Hematopoietic multipotent progenitor cell treated with erythropoietin and hydrocortisone succinate and interleukin-3 and kit ligand, for 6 days (in vitro differentiated cells): ENCODE measurements at regions not wholly inside any gene's neighbourhood (a gene's known extent, or its start where the extent isn't known, plus 50 kb on each side); places are given as distances from the start of the nearest gene placed in this dataset.
"Not testable (repeated sequence)": the region's sequence is repeated elsewhere in the genome, so short reads cannot be mapped to it uniquely, and the experiment has no call there.

Experiments used
- DNase-seq: peaks from one replicate; pipeline ENCODE4 v3.0.0-alpha.2; 2015

DNA sequence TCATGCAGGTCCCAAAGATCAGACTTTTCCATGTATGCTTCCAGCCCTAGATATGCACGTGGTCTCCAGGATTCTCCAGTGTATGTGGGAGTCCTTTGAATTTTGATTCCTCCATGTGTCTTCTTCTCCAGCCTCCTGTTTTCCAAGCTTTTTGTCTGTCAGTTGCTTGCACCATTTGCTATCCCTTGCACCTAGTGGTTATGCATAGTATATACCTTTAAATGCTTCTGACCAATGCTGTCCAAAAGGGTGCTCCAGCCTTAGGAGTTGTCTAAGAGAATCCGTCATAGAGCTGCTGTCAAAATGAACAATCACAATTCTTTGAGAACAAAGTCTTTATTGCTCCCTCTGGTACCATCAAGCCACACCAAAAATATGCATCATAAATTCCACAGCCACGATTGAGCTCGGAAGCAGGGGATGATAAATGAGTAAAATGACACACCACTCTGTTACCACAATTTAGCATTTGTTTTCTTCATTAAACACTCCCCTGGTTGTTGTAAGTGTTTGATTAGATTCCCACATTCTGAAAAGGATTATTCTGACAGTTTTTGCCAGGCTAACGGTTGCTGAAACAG lies 706.2 kb upstream of the GJE1 start:
- DNase-seq, result no peak

DNA sequence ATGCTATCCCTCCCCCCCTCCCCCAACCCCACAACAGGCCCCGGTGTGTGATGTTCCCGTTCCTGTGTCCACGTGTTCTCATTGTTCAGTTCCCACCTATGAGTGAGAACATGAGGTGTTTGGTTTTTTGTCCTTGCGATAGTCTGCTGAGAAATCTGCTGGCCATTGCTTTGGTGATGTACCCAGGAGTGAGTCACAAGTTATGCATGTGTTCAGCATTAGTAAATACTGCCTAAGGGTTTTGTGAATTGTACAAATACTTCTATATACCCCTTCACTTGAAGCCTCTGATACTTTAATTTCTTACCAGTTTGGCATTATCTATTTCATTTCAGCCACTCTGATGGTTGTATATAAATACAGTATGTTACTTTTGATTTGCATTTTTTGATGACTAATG lies 711.3 kb upstream of the GJE1 start:
- no peak for DNase-seq

DNA sequence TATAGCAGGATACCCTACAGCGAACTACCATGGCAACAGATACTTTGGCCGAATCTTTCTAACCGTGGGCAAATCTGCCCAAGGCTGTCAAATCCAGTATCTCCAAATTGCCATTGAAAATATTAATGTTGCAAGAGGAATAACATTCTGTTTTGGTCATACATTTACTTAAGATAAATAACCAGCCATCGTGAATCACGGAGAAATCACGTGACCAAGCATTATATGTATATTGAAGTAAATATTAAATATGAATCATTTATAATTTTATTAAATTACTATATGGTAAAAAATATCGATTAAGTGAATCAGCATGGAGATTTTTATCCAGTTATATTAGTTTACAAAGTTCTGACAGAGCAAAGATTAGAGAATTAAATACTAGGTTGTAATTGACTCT lies 714.6 kb upstream of the GJE1 start:
- DNase-seq, result no peak

DNA sequence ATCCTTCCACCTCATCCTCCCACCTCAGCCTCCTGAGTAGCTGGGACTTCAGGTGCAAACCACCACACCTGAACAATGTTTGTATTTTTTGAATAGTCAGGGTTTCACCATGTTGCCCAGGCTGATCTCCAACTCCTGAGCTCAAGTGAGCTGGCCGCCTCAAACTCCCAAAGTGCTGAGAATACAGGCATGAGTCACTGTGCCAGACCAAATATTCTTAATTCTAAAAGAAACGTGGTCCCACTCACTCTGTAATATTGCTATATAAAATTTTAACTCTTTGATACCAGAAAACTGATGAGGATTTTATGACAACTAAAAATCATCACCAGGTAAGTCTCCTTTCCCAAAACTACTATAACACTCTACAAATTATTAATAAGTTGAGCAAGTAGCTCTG lies 716.8 kb upstream of the GJE1 start:
- no peak for DNase-seq

DNA sequence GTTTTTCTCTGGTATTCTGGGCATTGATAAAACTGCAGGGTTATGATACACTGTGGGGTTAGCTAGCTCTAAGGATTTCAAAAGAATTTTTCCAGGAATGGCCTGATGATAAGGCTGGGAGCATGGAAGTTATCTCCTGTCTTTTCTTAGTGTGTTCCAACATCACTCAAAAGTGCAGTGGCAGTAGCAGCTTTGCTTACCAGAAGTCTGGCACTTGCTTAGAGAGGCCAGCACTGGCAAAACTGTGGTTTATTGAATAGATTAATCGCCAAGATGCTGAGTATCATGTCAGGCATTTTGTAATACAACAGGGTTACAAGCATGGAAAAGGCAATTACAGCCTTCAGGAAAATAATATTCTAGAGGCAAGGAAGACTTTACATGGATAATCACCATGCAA lies 719.5 kb upstream of the GJE1 start:
- DNase-seq, result no peak

DNA sequence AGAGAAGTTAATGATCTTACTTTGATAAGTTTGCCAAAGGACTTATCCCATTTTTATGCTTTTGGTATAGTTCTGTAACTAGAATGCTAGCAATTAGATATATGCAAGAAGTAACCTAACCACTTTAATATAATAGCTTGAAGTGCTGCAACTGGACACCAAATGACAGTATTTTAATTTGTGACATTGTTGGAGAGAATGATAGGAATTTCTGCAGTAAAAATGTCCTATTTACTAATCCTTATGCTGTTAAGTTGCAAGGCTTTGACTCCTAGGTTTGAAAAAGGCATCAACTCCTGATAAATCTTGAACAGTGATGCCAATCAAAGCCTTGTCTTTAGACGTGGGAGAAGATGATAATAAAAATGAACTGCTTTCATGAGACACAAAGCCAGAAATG lies 726.0 kb upstream of the GJE1 start:
- DNase-seq, result no peak

DNA sequence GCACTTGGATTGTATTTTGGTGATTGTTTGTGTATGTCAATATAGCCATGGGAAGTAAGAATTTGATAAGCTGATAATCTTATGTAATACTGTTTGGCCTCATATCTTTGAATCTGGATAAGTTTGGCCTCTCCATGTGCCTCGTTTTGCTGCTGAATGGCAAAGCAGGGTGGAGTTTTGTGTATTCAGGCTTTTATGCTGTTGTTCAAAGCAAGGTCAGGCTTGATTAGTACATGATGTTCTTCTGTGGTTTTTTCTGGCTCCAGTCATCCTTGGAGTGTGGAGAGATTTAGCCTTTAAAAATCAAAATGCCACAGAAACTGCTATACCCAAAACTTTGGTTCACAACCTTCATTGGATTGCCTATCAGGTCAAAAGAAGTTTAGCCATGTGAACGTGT lies 728.9 kb upstream of the GJE1 start:
- no peak for DNase-seq

DNA sequence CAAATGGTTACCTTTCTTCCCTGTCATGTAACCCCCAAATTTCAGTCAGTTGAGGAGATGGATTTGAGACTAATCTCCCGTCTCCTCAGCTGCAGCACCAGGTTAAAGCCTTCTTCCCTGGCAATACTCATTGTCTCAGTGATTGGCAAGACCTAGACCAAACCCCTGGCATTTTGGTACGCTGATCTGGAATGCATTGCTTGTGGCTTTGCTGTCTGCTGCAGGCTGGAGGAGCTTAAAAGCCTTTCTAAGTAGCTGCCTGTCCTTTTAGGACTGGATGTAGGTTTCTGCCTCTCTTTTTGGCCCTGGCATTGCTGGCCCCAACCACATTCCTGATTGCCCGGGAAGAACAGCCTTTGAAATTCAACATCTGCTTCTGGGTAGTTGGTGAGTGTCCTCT lies 729.6 kb upstream of the GJE1 start:
- no peak for DNase-seq

DNA sequence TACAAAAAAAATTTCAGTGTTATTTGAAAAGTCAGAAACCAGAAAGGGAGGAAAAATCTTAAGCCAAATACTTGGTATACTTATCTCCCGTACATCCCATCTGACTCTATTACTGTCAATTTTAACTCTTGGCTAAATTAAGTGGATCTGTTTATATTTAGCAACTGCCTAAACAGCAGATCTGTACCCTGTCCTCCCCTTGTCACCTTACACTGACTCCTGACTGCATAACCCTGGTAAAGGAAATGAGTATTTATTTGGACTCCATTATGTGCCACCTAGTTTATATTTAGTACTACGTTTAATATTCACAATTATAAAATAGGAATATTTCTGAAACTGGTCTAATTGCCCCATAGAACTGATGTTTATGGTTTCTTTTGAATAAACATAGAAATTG lies 730.2 kb upstream of the GJE1 start:
- no peak for DNase-seq

DNA sequence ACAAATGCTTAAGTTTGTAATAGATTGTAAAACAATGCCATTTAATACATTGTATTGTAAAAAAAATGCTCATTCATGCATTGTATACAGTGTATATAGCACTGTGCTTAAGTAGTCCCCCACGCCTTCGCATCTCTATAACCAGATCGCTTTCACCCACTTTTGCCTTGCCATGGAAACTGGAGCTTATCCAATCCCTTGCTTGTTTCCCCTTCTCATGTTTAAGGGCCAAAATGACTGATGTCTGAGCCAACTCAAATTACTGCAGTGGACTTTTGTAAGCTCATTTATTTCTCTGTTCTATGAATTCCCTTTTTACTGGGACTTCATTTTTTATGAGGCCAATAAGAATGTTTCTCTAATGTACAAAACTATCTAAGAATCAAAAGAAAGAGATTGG lies 730.9 kb upstream of the GJE1 start:
- no peak for DNase-seq

DNA sequence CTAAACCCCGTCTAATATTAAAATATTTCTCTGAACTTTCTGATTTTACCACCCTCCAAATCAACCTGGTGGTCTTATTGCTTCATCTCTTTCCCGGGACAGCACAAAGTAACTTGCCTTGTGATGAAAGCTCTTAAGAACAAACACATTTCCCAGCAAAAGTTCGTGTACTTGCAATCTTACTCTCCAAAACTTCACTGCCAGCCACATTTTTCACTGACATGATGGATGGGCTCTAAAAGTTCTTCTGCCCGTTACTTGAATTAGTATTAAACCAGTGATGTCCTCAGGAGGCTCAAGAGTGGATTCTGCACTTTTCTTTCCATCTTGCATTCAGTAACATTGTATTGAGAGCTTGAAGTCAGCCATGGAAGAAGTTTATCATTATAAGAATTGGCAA lies 731.6 kb upstream of the GJE1 start:
- no peak for DNase-seq

DNA sequence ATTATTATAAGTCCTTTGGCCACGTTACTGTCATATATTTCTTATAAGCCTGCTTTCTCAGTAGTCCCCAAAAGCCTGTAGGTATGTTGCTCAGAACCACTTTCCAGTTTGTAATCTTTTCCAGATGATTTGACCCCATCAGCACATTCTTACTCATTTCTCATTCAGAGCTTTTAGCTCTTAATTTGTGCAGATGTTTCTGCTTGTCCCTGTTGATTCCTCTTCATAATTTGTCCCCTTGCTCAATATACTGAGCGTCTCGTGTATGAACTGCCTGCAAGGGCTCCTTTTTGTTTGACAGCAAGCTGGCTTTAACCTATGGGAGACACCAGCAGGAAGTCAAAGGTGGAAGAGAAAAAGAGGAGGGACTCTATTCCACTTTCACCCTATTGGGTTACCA lies 733.8 kb upstream of the GJE1 start:
- DNase-seq, result no peak

DNA sequence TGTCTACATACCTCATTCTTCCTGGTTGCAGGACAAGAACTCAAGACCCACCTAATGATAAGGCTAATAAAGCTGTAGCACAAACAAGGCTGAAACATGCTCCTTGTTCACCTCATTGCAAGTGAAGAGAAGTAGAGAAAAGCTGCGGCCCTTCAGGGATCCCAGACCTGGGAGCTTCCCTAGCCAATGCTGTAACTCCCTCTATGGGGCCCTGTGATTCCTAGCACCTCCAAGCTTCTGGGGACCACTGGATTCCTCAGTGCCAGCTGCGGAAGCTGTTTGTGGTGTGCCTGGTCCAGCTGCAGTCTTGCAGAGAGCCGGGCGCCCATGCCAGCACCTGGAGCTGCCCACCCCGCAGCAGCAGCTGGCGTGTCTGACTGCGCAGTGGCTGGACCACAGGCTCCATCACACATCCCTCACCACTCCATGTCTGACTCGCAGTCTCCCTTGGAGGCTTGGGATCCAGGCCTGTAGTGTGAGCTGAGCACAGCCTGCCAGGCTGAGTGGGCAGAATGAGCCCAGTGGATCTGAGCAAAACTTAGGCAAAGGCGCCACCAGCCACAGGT lies 737.2 kb upstream of the GJE1 start:
- DNase-seq, result no peak

DNA sequence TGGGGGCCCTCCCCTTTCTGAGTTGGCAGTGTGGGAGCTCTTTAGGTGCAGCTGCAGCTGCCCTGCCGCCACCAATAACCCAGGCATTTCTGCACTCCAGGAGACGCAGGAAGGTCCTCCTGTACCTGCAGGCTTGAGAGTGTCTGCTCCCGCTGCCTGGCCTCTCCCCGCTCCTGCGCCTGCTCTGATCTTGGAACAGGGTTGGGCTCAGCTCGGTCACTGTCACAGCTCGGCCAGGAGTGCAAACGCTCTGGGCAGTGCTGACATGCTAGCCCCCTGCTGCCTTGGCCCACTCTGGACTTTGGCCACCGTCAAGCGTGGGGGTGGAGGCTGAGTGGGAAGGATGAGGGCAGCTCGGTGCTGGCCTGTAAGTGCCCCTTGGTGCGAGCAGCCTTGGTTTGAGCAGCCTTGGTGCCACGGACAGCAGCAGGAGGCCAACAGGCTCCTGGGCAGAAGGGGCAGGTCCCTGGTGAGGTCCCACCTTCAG lies 738.1 kb upstream of the GJE1 start:
- no peak for DNase-seq

DNA sequence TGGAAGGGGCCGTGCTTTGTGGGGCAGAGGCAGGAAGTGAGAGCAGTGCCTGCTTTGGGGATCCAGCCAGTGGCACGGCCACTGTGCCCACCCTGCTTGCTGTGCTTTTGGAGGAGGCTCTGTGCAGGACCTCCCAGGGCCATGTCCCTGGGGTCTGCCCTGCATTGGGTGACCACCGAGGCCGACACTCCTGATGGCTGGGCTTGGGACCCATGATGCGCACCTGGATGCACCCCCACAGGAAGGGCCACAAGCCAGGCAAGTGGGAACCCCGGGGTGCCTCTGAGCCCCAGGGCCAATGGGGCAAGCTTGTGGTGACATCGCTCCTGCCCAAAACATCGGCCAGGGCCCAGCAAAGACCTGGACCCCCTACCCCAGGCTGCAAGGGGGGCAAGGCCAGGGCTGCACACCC lies 738.6 kb upstream of the GJE1 start:
- no peak for DNase-seq

DNA sequence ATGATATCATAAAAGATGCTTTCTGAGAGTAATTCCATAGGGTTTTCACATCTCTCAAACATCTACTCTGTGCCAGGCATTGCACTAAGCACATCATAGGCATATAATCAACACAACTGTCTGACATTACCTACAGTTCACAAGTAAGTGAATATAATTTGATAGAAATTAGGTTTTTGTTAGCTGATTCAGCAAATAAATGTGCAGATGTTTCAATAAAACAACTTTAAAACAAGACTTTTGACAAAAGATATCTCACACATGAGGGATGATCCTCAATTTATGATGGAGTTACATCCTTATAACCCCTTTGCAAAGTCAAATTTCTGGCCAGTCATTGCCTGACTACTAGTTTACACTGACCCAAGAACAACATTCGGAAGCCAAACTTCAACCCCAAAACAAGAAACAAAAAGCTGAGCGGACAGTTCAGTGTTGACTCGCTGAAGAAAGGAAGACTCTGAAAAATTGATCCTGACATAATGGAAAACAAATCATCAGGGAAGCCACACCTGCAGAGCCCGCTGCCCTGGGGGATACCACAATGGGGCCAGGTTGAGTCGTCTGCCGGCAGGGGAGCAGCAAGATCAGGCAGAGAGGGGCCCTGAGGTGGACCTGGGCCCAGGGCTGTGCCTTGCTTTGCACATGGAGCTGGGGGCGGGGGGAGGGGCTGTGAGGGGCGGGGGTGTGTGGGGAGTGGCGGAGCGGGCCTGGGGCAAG lies 739.2 kb upstream of the GJE1 start:
- no peak for DNase-seq

DNA sequence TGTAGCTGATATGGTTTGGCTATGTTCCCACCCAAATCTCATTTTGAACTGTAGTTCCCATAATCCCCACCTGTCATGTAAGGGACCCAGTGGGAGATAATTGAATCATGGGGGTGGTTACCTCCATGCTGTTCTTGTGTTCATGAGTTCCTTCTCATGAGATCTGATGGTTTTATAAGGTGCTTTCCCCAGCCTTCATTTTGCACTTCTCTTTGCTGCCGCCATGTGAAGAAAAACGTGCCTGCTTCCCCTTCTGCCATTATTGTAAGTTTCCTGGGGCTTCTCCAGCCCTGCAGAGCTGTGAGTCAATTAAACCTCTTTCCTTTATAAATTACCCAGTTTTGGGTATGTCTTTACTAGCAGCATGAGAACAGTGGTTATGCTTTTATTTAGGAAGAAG lies 741.6 kb upstream of the GJE1 start:
- not testable (repeated sequence) for DNase-seq

DNA sequence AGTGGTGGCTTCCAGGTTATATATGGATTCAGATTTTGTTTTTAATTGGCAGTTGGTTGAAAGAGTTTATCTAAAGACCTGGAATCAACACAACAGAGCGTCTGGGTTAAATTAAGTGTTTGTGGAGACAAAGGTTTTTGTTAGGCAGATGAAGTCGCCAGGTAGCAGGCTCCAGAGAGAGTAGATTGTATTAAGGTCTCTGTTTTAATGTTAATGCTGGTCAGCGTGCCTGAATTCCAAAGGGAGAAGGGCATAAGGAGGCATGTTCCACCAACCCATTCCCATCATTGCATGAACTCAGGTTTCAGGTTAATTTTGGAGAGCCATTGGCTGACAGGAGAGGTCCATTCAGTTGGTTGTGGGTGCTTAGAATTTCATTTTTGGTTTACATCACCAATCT lies 744.1 kb upstream of the GJE1 start:
- no peak for DNase-seq

DNA sequence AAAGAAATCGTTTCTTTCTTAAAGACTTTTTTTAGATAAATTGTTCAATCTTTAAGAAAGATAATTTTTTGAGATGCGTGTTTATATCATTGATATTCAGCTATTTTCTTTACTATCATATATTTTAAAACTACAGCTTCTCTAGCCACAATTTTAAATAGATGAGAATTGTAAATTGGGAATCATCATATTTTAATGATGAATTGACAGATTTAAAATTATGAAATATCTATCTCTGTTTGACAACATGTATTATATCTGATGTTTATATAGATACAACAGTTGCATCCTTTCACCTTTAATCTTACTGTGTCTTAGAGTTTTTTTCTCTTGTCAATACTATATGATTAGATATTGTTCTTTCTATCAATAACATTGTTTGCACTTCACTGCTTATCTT lies 762.3 kb upstream of the GJE1 start:
- DNase-seq, result no peak

DNA sequence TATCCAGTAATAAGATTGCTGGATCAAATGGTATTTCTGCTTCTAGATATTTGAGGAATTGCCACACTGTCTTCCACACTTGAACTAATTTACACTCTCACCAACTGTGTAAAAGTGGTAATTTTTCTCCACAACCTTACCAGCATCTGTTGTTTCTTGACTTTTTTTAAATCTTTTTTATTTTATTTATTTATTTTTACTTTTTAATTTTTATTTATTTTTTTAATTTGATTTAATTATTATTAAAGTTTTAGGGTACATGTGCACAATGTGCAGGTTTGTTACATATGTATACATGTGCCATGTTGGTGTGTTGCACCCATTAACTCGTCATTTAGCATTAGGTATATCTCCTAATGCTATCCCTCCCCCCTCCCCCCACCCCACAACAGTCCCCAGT lies 765.9 kb upstream of the GJE1 start:
- not testable (repeated sequence) for DNase-seq

DNA sequence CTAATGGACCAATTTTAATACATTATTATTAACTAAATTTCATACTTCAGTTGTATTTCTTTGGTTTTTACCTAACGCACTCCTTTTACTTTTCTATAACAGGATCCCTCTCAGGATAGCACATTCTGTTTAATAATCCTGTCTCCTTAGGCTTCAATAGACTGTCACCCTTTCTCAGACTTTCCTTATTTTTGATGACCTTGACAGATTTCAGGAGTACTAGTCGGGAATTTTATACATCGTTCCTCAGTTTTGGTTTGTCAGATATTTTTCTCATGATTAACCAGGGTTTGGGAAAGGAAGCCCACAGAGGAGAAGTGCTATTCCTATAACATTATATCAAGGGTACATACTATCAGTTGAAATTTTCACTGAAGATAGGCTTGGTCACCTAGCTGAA lies 768.0 kb upstream of the GJE1 start:
- DNase-seq, result no peak

DNA sequence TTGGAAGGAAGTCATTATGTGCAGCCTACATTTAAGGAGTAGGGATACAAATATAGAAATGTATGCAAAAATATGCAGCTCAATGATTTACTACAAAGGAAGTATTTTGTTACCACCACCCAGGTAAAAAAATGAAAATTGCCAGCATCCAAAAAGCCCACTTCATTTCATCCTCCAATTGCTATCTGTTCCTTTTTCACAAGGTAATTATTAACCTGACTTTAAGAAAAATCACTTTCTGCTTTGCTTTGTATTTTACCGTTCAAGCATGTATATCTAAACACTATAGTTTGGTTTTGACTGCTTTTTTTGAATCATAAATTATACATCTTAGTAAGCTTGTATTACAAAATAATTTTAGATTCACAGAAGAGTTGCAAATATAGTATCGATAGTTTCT lies 768.5 kb upstream of the GJE1 start:
- no peak for DNase-seq

DNA sequence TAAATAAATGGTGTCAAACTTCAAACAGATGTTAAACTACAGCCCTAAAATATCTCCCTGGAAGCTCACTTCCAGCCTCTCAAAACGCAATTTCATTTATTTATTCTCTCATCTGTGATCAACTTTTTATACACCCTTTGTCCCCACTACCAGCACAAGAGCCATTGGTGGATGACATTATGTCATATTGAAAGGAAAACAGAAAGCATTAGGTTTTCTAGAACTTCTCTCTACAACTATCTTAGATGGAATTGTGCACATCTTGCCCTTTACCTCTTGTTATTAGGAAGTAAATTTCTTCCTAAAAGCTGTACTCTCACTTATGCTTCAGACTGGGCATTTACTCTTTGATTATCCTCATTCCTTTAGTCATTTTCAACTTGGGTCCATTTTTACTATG lies 771.2 kb upstream of the GJE1 start:
- DNase-seq, result no peak

DNA sequence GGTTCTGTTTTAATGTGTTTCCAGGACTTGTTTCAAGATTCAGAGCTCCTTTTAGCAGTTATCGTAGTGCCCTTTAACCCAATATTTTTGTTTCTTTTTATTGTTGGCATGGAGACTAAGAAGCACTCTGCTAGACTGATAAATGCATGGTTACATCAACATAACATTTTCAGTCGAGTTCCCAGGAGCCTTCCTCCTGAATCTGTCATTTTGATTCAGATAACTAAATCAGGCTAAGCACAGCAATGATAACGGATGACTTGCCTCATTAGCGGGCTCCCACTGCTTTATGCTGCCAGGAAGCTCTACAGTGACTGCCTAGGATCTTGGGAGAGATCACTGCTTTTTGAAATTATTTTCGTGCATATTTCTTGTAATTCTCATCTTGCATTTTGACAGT lies 772.8 kb upstream of the GJE1 start:
- DNase-seq, result no peak
